ENCODE measurements at regions not wholly inside any gene's neighbourhood (a gene's known extent, or its start where the extent isn't known, plus 50 kb on each side); places are given as distances from the start of the nearest gene placed in this dataset.
"Not testable (repeated sequence)": the region's sequence is repeated elsewhere in the genome, so short reads cannot be mapped to it uniquely, and the experiment has no call there.

- no peaks in the 10 kb centered on the region for H3K36me3 ChIP-seq (ENCODE audit: control insufficient read depth, insufficient read depth, low read length)
- no peaks in the 10 kb centered on the region for H3K4me1 ChIP-seq (ENCODE audit: control insufficient read depth, insufficient read depth, low read length)
- WGBS (ENCODE audit: insufficient coverage, insufficient read length), result no CpG with 5 or more reads among the region's 20 CpGs
- no peak overlapping the region for H3K27ac ChIP-seq (ENCODE audit: low read length)
- no peaks in the 10 kb centered on the region for H3K27me3 ChIP-seq (ENCODE audit: control insufficient read depth, insufficient read depth, low read length)
- DNase-seq (ENCODE audit: low read depth, low spot score), result no peak
- no peaks in the 10 kb centered on the region for H3K9me3 ChIP-seq (ENCODE audit: control insufficient read depth, insufficient read depth, low read length)
- H3K4me3 ChIP-seq (ENCODE audit: low read length), result no peak overlapping the region
Observed at GRCh38 chr2:8606649-8607550, 75.0 kb upstream of the ID2 start.

- Histone ChIP-seq H3K27ac (ENCODE audit: low read length) (no peak overlapping the region), H3K27me3 (ENCODE audit: control insufficient read depth, insufficient read depth, low read length) (no peaks in the 10 kb centered on the region), H3K36me3 (ENCODE audit: control insufficient read depth, insufficient read depth, low read length) (no peaks in the 10 kb centered on the region), H3K4me3 (ENCODE audit: low read length) (no peak overlapping the region), H3K9me3 (ENCODE audit: control insufficient read depth, insufficient read depth, low read length) (no peaks in the 10 kb centered on the region), H3K4me1 (ENCODE audit: control insufficient read depth, insufficient read depth, low read length) (no peaks in the 10 kb centered on the region)
- no peak for DNase-seq (ENCODE audit: low read depth, low spot score)
- WGBS (ENCODE audit: insufficient coverage, insufficient read length), result no CpG with 5 or more reads among the region's 5 CpGs
Observed at GRCh38 chr2:8607606-8608005, 74.2 kb upstream of the ID2 start.

- Histone ChIP-seq H3K27ac (ENCODE audit: low read length) (no peak overlapping the region), H3K36me3 (ENCODE audit: control insufficient read depth, insufficient read depth, low read length) (no peaks in the 10 kb centered on the region), H3K4me3 (ENCODE audit: low read length) (no peak overlapping the region), H3K27me3 (ENCODE audit: control insufficient read depth, insufficient read depth, low read length) (no peaks in the 10 kb centered on the region), H3K4me1 (ENCODE audit: control insufficient read depth, insufficient read depth, low read length) (no peaks in the 10 kb centered on the region), H3K9me3 (ENCODE audit: control insufficient read depth, insufficient read depth, low read length) (no peaks in the 10 kb centered on the region)
- DNase-seq (ENCODE audit: low read depth, low spot score), result no peak
- no CpG with 5 or more reads among the region's 6 CpGs for WGBS (ENCODE audit: insufficient coverage, insufficient read length)
Observed at GRCh38 chr2:8608411-8608954, 73.4 kb upstream of the ID2 start.

- H3K27ac ChIP-seq (ENCODE audit: low read length), result no peak overlapping the region
- H3K4me3 ChIP-seq (ENCODE audit: low read length), result no peak overlapping the region
- no peaks in the 10 kb centered on the region for H3K4me1 ChIP-seq (ENCODE audit: control insufficient read depth, insufficient read depth, low read length)
- DNase-seq (ENCODE audit: low read depth, low spot score), result no peak
- no peaks in the 10 kb centered on the region for H3K9me3 ChIP-seq (ENCODE audit: control insufficient read depth, insufficient read depth, low read length)
- H3K36me3 ChIP-seq (ENCODE audit: control insufficient read depth, insufficient read depth, low read length), result no peaks in the 10 kb centered on the region
- no CpG with 5 or more reads among the region's 5 CpGs for WGBS (ENCODE audit: insufficient coverage, insufficient read length)
- no peaks in the 10 kb centered on the region for H3K27me3 ChIP-seq (ENCODE audit: control insufficient read depth, insufficient read depth, low read length)
Observed at GRCh38 chr2:8609357-8609811, 72.5 kb upstream of the ID2 start.

GRCh38 chr2:8610775-8611174, 71.1 kb upstream of the ID2 start:
- not testable (repeated sequence) for H3K27ac ChIP-seq (ENCODE audit: low read length); DNase-seq (ENCODE audit: low read depth, low spot score); H3K36me3 ChIP-seq (ENCODE audit: control insufficient read depth, insufficient read depth, low read length); H3K4me1 ChIP-seq (ENCODE audit: control insufficient read depth, insufficient read depth, low read length); H3K27me3 ChIP-seq (ENCODE audit: control insufficient read depth, insufficient read depth, low read length); H3K9me3 ChIP-seq (ENCODE audit: control insufficient read depth, insufficient read depth, low read length); H3K4me3 ChIP-seq (ENCODE audit: low read length)
- no CpG with 5 or more reads among the region's 3 CpGs for WGBS (ENCODE audit: insufficient coverage, insufficient read length)

- no peaks in the 10 kb centered on the region for H3K4me1 ChIP-seq (ENCODE audit: control insufficient read depth, insufficient read depth, low read length)
- H3K36me3 ChIP-seq (ENCODE audit: control insufficient read depth, insufficient read depth, low read length), result no peaks in the 10 kb centered on the region
- H3K27ac ChIP-seq (ENCODE audit: low read length), result no peak overlapping the region
- H3K4me3 ChIP-seq (ENCODE audit: low read length), result no peak overlapping the region
- H3K9me3 ChIP-seq (ENCODE audit: control insufficient read depth, insufficient read depth, low read length), result no peaks in the 10 kb centered on the region
- no peaks in the 10 kb centered on the region for H3K27me3 ChIP-seq (ENCODE audit: control insufficient read depth, insufficient read depth, low read length)
- no CpG with 5 or more reads among the region's 7 CpGs for WGBS (ENCODE audit: insufficient coverage, insufficient read length)
- DNase-seq (ENCODE audit: low read depth, low spot score), result no peak
Observed at GRCh38 chr2:8611246-8611645, 70.6 kb upstream of the ID2 start.

- Histone ChIP-seq H3K4me1 (ENCODE audit: control insufficient read depth, insufficient read depth, low read length) (no peaks in the 10 kb centered on the region), H3K27ac (ENCODE audit: low read length) (no peak overlapping the region), H3K4me3 (ENCODE audit: low read length) (no peak overlapping the region), H3K27me3 (ENCODE audit: control insufficient read depth, insufficient read depth, low read length) (no peaks in the 10 kb centered on the region), H3K36me3 (ENCODE audit: control insufficient read depth, insufficient read depth, low read length) (no peaks in the 10 kb centered on the region), H3K9me3 (ENCODE audit: control insufficient read depth, insufficient read depth, low read length) (no peaks in the 10 kb centered on the region)
- no CpG with 5 or more reads among the region's 11 CpGs for WGBS (ENCODE audit: insufficient coverage, insufficient read length)
- DNase-seq (ENCODE audit: low read depth, low spot score), result no peak
Observed at GRCh38 chr2:8611700-8612099, 70.2 kb upstream of the ID2 start.

GRCh38 chr2:8612734-8613179, 69.1 kb upstream of the ID2 start:
- Histone ChIP-seq H3K27ac (ENCODE audit: low read length) (no peak overlapping the region), H3K9me3 (ENCODE audit: control insufficient read depth, insufficient read depth, low read length) (no peaks in the 10 kb centered on the region), H3K4me1 (ENCODE audit: control insufficient read depth, insufficient read depth, low read length) (no peaks in the 10 kb centered on the region), H3K27me3 (ENCODE audit: control insufficient read depth, insufficient read depth, low read length) (no peaks in the 10 kb centered on the region), H3K36me3 (ENCODE audit: control insufficient read depth, insufficient read depth, low read length) (no peaks in the 10 kb centered on the region), H3K4me3 (ENCODE audit: low read length) (no peak overlapping the region)
- DNase-seq (ENCODE audit: low read depth, low spot score), result no peak
- WGBS (ENCODE audit: insufficient coverage, insufficient read length), result no CpG with 5 or more reads among the region's 7 CpGs

GRCh38 chr2:8613207-8613999, 68.5 kb upstream of the ID2 start:
- H3K27ac ChIP-seq (ENCODE audit: low read length); H3K27me3 ChIP-seq (ENCODE audit: control insufficient read depth, insufficient read depth, low read length); DNase-seq (ENCODE audit: low read depth, low spot score); H3K36me3 ChIP-seq (ENCODE audit: control insufficient read depth, insufficient read depth, low read length); H3K9me3 ChIP-seq (ENCODE audit: control insufficient read depth, insufficient read depth, low read length); H3K4me3 ChIP-seq (ENCODE audit: low read length); H3K4me1 ChIP-seq (ENCODE audit: control insufficient read depth, insufficient read depth, low read length): not testable (repeated sequence)
- no CpG with 5 or more reads among the region's 8 CpGs for WGBS (ENCODE audit: insufficient coverage, insufficient read length)

GRCh38 chr2:8614646-8615045, 67.2 kb upstream of the ID2 start:
- no CpG with 5 or more reads among the region's 4 CpGs for WGBS (ENCODE audit: insufficient coverage, insufficient read length)
- DNase-seq (ENCODE audit: low read depth, low spot score), result no peak
- H3K4me3 ChIP-seq (ENCODE audit: low read length), result no peak overlapping the region
- no peaks in the 10 kb centered on the region for H3K9me3 ChIP-seq (ENCODE audit: control insufficient read depth, insufficient read depth, low read length)
- no peaks in the 10 kb centered on the region for H3K36me3 ChIP-seq (ENCODE audit: control insufficient read depth, insufficient read depth, low read length)
- H3K27ac ChIP-seq (ENCODE audit: low read length), result no peak overlapping the region
- no peaks in the 10 kb centered on the region for H3K27me3 ChIP-seq (ENCODE audit: control insufficient read depth, insufficient read depth, low read length)
- no peaks in the 10 kb centered on the region for H3K4me1 ChIP-seq (ENCODE audit: control insufficient read depth, insufficient read depth, low read length)

Data from iPS DF 6.9 (cell line).